NT2/D1 (cell line): ENCODE measurements at regions not wholly inside any gene's neighbourhood (a gene's known extent, or its start where the extent isn't known, plus 50 kb on each side); places are given as distances from the start of the nearest gene placed in this dataset.

Experiments used
- SUZ12 ChIP-seq: IDR thresholded peaks from 2 replicates; pipeline ENCODE4 v1.6.1; 2011; ENCODE audit not compliant: insufficient read length, insufficient read depth; ENCODE audit errors: extremely low read depth
- ZNF274 ChIP-seq: IDR thresholded peaks from 2 replicates; pipeline ENCODE4 v1.6.1; 2011; ENCODE audit warnings: mild to moderate bottlenecking, low read depth, low read length

- no peak for TF ChIP-seq ZNF274
- TF ChIP-seq SUZ12 = no peak
Observed at GRCh38 chrX:9390121-9390520, 74.7 kb upstream of the TBL1X start.
